GM21360 (cell line): ENCODE measurements at regions not wholly inside any gene's neighbourhood (a gene's known extent, or its start where the extent isn't known, plus 50 kb on each side); places are given as distances from the start of the nearest gene placed in this dataset.
"Not testable (repeated sequence)": the region's sequence is repeated elsewhere in the genome, so short reads cannot be mapped to it uniquely, and the experiment has no call there.

Experiments used
- ATAC-seq: cut with Tn5 transposase; IDR thresholded peaks from one replicate; pipeline ENCODE4 v1.9.1; 2021; ENCODE audit warnings: mild to moderate bottlenecking, moderate library complexity; ENCODE audit not compliant: unreplicated experiment

- not testable (repeated sequence) for ATAC-seq
These were observed 86.0 kb upstream of the CDC42EP3 start for GRCh38 chr2:37757456-37757855.

GRCh38 chr2:37758141-37758601, 86.7 kb upstream of the CDC42EP3 start:
- not testable (repeated sequence) for ATAC-seq

- ATAC-seq: not testable (repeated sequence)
These were observed 88.5 kb upstream of the CDC42EP3 start for GRCh38 chr2:37759989-37760388.

GRCh38 chr2:37760471-37760870, 89.0 kb upstream of the CDC42EP3 start:
- no peak for ATAC-seq

- ATAC-seq: not testable (repeated sequence)
These were observed 90.8 kb upstream of the CDC42EP3 start for GRCh38 chr2:37762281-37762680.

- ATAC-seq: no peak
These were observed 93.3 kb upstream of the CDC42EP3 start for GRCh38 chr2:37764739-37765138.

- no peak for ATAC-seq
These were observed 94.7 kb upstream of the CDC42EP3 start for GRCh38 chr2:37766106-37766505.

- no peak for ATAC-seq
These were observed 95.6 kb upstream of the CDC42EP3 start for GRCh38 chr2:37767046-37767445.

- no peak for ATAC-seq
These were observed 96.8 kb upstream of the CDC42EP3 start for GRCh38 chr2:37767959-37768925.

- no peak for ATAC-seq
These were observed 98.1 kb upstream of the CDC42EP3 start for GRCh38 chr2:37769551-37769950.

GRCh38 chr2:37770797-37771196, 99.4 kb upstream of the CDC42EP3 start:
- ATAC-seq: no peak

GRCh38 chr2:37771600-37772088, 100.2 kb upstream of the CDC42EP3 start:
- ATAC-seq: no peak

GRCh38 chr2:37773371-37774130, 102.1 kb upstream of the CDC42EP3 start:
- ATAC-seq: no peak

- ATAC-seq: not testable (repeated sequence)
These were observed 102.9 kb upstream of the CDC42EP3 start for GRCh38 chr2:37774171-37774944.

GRCh38 chr2:37774976-37775907, 103.8 kb upstream of the CDC42EP3 start:
- no peak for ATAC-seq

- ATAC-seq: no peak
These were observed 104.4 kb upstream of the CDC42EP3 start for GRCh38 chr2:37775908-37776250.

- no peak for ATAC-seq
These were observed 105.0 kb upstream of the CDC42EP3 start for GRCh38 chr2:37776487-37776886.

- ATAC-seq: no peak
These were observed 107.7 kb upstream of the CDC42EP3 start for GRCh38 chr2:37779139-37779538.

GRCh38 chr2:37779611-37780386, 108.4 kb upstream of the CDC42EP3 start:
- ATAC-seq: no peak
